Heart left ventricle (tissue), 16 donors: ENCODE measurements at regions not wholly inside any gene's neighbourhood (a gene's known extent, or its start where the extent isn't known, plus 50 kb on each side); places are given as distances from the start of the nearest gene placed in this dataset.

Experiments used
- ATAC-seq, 4 donors: fragments of 200-7000 bp; cut with Tn5 transposase; one replicate each; pipeline ENCODE4 v1.9.1; 2020 to 2022; ENCODE audit warnings: moderate library complexity in 4 of 4, mild to moderate bottlenecking in 3 of 4, moderate number of reproducible peaks in 1 of 4
- DNase-seq, 5 donors: peaks; one replicate each; pipeline ENCODE4 v3.0.0-alpha.2; 2020
- H3K27ac ChIP-seq, 12 donors: fragments of 200-600 bp; sonication (generic) in 4 of 12; one replicate each; pipeline versions ENCODE4 v1.5.0 to v1.8.0; 2016 to 2022; ENCODE audit warnings: mild to moderate bottlenecking in 2 of 12
- H3K27me3 ChIP-seq, 9 donors: fragments of 200-600 bp; sonication (generic) in 2 of 9; one replicate each; pipeline versions ENCODE4 v1.5.1 to v1.8.0; 2016 to 2022; ENCODE audit warnings: mild to moderate bottlenecking in 3 of 9
- H3K36me3 ChIP-seq, 9 donors: fragments of 200-600 bp; sonication (generic) in 2 of 9; one replicate each; pipeline versions ENCODE4 v1.5.0 to v1.8.0; 2018 to 2022; ENCODE audit warnings: mild to moderate bottlenecking in 2 of 9
- H3K4me1 ChIP-seq, 12 donors: fragments of 200-600 bp; sonication (generic) in 4 of 12; one replicate each; pipeline versions ENCODE4 v1.5.0 to v1.8.0; 2016 to 2022; ENCODE audit warnings: mild to moderate bottlenecking in 3 of 12
- H3K4me3 ChIP-seq, 12 donors: fragments of 200-600 bp; sonication (generic) in 4 of 12; one replicate each; pipeline versions ENCODE4 v1.5.0 to v1.8.0; 2017 to 2022; ENCODE audit warnings: mild to moderate bottlenecking in 9 of 12, moderate library complexity in 4 of 12
- H3K9me3 ChIP-seq, 12 donors: fragments of 200-600 bp; sonication (generic) in 4 of 12; one replicate each; pipeline versions ENCODE4 v1.5.0 to v1.8.0; 2016 to 2022; ENCODE audit warnings: mild to moderate bottlenecking in 1 of 12
- CTCF ChIP-seq, 12 donors: fragments of 200-600 bp; sonication (generic) in 4 of 12; IDR thresholded peaks; one replicate each; pipeline versions ENCODE4 v1.5.0 to v1.8.0; 2018 to 2022; ENCODE audit warnings: antibody characterized with exemption in 12 of 12, mild to moderate bottlenecking in 5 of 12
- POLR2A ChIP-seq, 2 donors: fragments of 450-650 bp; IDR thresholded peaks; one replicate each; pipeline ENCODE4 v1.6.1; 2017; ENCODE audit warnings: antibody characterized with exemption in 2 of 2, mild to moderate bottlenecking in 2 of 2, moderate library complexity in 2 of 2
- WGBS, 4 donors: extraction: QIAGEN DNeasy Blood & Tissue Kit in 2 of 4; methylation state at CpG; one replicate each; pipeline versions ENCODE4 v1.1.5 to v1.1.7; 2013 to 2018; 5-methylcytosine and 5-hydroxymethylcytosine counted together
- intact Hi-C, 10 donors: fragments of 100-400 bp; cut with DNase I; formaldehyde crosslinking; loops; one replicate each; pipeline versions ENCODE4 v1.11.1 to v1.14.2; 2022
- donor health status: ischemic (EF 13 %, LVEDD 7.1; RV severe dilation, severe dysfunction).
- donor health status: healthy with polysubstance abuse.
- donor health status: DM: no; HTN: yes; CAD: no.
- donor health status: DM: no; HTN: no; CAD: no.
- donor health status: ischemic (EF 25% LVEDD 6.9; RV normal size, moderate dysfunction).
- donor health status: ischemic (EF 25% LVEDD 5.7; RV mildly dilated, moderate dysfunction).
- donor health status: healthy.
- donor health status: DM: yes; HTN: yes; CAD: no.
- donor health status: ischemic (EF 35%, LVEDD 5.7; RV mildly dilated, moderate dysfunction).
- donor health status: nonischemic (EF 11% LVEDD 7.7; RV severe dilation, severe dysfunction).
- donor health status: DM: yes; HTN: yes; CAD: no.
- donor health status: PGD.
- donor health status: ischemic (EF 29% LVEDD 5.4; RV normal size, mild dysfunction).
- donor health status: nonischemic (EF 23%, LVEDD 6.1; RV moderate dilation, normal function).

- ATAC-seq, result no peak
- Histone ChIP-seq H3K36me3 (no peaks in the 10 kb centered on the region), H3K27ac (peak overlapping the region in 1 of 12 donors; percentile 6), H3K4me1 (peaks cover 0 to 11% (median 0%) of the 10 kb centered on the region in 12 donors), H3K9me3 (peaks cover 0 to 11% (median 2%) of the 10 kb centered on the region in 12 donors), H3K4me3 (no peak overlapping the region), H3K27me3 (no peaks in the 10 kb centered on the region)
- intact Hi-C loops, result no loop called here
- WGBS, 4 donors, result 92% methylated on average over 8 of the region's 8 CpGs
- TF ChIP-seq CTCF (IDR thresholded peaks at IDR 0.05) (no peak), POLR2A (IDR thresholded peaks at IDR 0.05) (no peak)
- DNase-seq, result no peak
These were observed 279.6 kb upstream of the JARID2 start for GRCh38 chr6:14966096-14966905.

DNA sequence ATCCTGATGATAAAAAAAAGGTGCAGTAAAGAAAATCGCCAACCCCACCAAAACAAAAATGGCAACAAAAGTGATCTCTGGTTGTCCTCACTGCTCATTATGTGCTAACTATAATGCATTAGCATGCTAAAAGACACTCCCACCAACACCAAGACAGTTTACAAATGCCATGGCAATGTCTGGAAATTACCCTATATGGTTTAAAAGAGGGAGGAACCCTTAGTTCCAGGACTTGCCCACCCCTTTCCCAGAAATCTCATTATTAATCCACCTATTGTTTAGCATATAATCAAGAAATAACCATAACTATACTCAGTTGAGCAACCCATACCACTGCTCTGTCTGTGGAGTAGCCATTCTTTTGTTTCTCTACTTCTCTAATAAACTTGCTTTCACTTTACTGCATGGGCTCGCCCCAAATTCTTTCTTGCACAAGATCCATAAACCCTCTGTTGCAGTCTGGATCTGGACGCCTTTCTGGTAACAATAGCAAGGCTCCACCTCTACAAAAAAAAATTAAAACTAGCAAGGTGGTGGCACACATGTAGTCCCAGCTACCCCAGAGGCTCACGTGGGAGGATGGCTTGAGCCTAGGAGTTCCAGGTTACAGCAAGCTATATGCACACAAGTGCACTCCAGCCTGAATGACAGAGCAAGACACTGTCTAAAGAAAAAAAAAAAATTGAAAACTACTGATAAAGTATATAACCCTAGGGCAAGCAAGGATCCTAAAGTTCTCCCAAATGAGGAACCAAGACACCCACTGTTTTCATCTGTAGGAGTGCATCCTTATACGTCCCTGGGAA, 278.8 kb upstream of the JARID2 start:
- no peaks in the 10 kb centered on the region for H3K36me3 ChIP-seq
- H3K4me1 ChIP-seq, result peaks cover 0 to 11% (median 0%) of the 10 kb centered on the region in 12 donors
- TF ChIP-seq CTCF (IDR thresholded peaks at IDR 0.05) (no peak), POLR2A (IDR thresholded peaks at IDR 0.05) (no peak)
- DNase-seq (no peak), ATAC-seq (no peak)
- no peaks in the 10 kb centered on the region for H3K27me3 ChIP-seq
- peak overlapping the region in 1 of 12 donors; percentile 6 for H3K27ac ChIP-seq
- H3K9me3 ChIP-seq, result peaks cover 0 to 11% (median 2%) of the 10 kb centered on the region in 12 donors
- no peak overlapping the region for H3K4me3 ChIP-seq
- intact Hi-C loops, result no loop called here
- WGBS, 4 donors, result 90 to 91% (median 91%) methylated on average over 5 of the region's 5 CpGs

GRCh38 chr6:14968056-14968637, 277.7 kb upstream of the JARID2 start:
- Histone ChIP-seq H3K9me3 (peaks cover 0 to 11% (median 2%) of the 10 kb centered on the region in 12 donors), H3K4me3 (no peak overlapping the region), H3K4me1 (peaks cover 0 to 11% (median 0%) of the 10 kb centered on the region in 12 donors), H3K36me3 (no peaks in the 10 kb centered on the region), H3K27me3 (no peaks in the 10 kb centered on the region), H3K27ac (no peak overlapping the region)
- intact Hi-C loops, result no loop called here
- WGBS, 4 donors, result 84 to 92% (median 91%) methylated on average over 2 of the region's 2 CpGs
- TF ChIP-seq CTCF (IDR thresholded peaks at IDR 0.05), result no peak
- no peak for TF ChIP-seq POLR2A (IDR thresholded peaks at IDR 0.05)
- DNase-seq (no peak), ATAC-seq (no peak)

- ATAC-seq (no peak), DNase-seq (no peak)
- Histone ChIP-seq H3K4me3 (no peak overlapping the region), H3K36me3 (no peaks in the 10 kb centered on the region), H3K9me3 (peaks cover 0 to 11% (median 2%) of the 10 kb centered on the region in 12 donors), H3K27me3 (no peaks in the 10 kb centered on the region), H3K4me1 (peaks cover 0 to 11% (median 0%) of the 10 kb centered on the region in 12 donors), H3K27ac (no peak overlapping the region)
- TF ChIP-seq POLR2A (IDR thresholded peaks at IDR 0.05) (no peak), CTCF (IDR thresholded peaks at IDR 0.05) (no peak)
- intact Hi-C loops, result no loop called here
These were observed 276.7 kb upstream of the JARID2 start for GRCh38 chr6:14969126-14969525.
